ENCODE measurements at regions not wholly inside any gene's neighbourhood (a gene's known extent, or its start where the extent isn't known, plus 50 kb on each side); places are given as distances from the start of the nearest gene placed in this dataset.

GRCh38 chr12:76282744-76283143 is 65.5 kb downstream of the BBS10 start:
- TF ChIP-seq POLR2AphosphoS5 (IDR thresholded peaks at IDR 0.05) (no peak), POLR2A (IDR thresholded peaks at IDR 0.05) (no peak), CTCF (IDR thresholded peaks at IDR 0.05) (no peak)
